WTC11 (cell line): ENCODE measurements at regions not wholly inside any gene's neighbourhood (a gene's known extent, or its start where the extent isn't known, plus 50 kb on each side); places are given as distances from the start of the nearest gene placed in this dataset.

Experiments used
- CBFB ChIP-seq: sonication (generic); formaldehyde crosslinking; IDR thresholded peaks from 2 replicates; pipeline ENCODE4 v1.8.1; 2022; ENCODE audit warnings: mild to moderate bottlenecking, low read depth, missing genetic modification reagents
- CTCF ChIP-seq: fragments of 200-600 bp; IDR thresholded peaks from 2 replicates; pipeline ENCODE4 v1.8.0; 2022; ENCODE audit warnings: antibody characterized with exemption
- IRF2 ChIP-seq: sonication (generic); formaldehyde crosslinking; IDR thresholded peaks from 2 replicates; pipeline ENCODE4 v1.8.0; 2022; ENCODE audit warnings: low read depth, missing genetic modification reagents, borderline replicate concordance
- RELA ChIP-seq: sonication (generic); formaldehyde crosslinking; IDR thresholded peaks from 2 replicates; pipeline ENCODE4 v1.8.1; 2022; ENCODE audit warnings: missing genetic modification reagents, mild to moderate bottlenecking, borderline replicate concordance
- ZNF138 ChIP-seq: sonication (generic); formaldehyde crosslinking; conservative IDR thresholded peaks from 2 replicates; pipeline ENCODE4 v1.8.1; 2022; ENCODE audit warnings: mild to moderate bottlenecking, moderate library complexity, missing genetic modification reagents

- no peak for TF ChIP-seq CTCF
- TF ChIP-seq CBFB (CRISPR knock-in tag), result no peak
- TF ChIP-seq IRF2, result no peak
- TF ChIP-seq RELA (CRISPR knock-in tag), result no peak
- TF ChIP-seq ZNF138, result no peak
These were observed 393.8 kb upstream of the IMPG1 start for GRCh38 chr6:76466286-76466685.
